GF-D8 (cell line): ENCODE measurements at regions not wholly inside any gene's neighbourhood (a gene's known extent, or its start where the extent isn't known, plus 50 kb on each side); places are given as distances from the start of the nearest gene placed in this dataset.
"Not testable (repeated sequence)": the region's sequence is repeated elsewhere in the genome, so short reads cannot be mapped to it uniquely, and the experiment has no call there.

Source experiments
- DNase-seq: peaks from one replicate; lab custom pipeline; 2025; lab: John Stamatoyannopoulos, UW

DNA sequence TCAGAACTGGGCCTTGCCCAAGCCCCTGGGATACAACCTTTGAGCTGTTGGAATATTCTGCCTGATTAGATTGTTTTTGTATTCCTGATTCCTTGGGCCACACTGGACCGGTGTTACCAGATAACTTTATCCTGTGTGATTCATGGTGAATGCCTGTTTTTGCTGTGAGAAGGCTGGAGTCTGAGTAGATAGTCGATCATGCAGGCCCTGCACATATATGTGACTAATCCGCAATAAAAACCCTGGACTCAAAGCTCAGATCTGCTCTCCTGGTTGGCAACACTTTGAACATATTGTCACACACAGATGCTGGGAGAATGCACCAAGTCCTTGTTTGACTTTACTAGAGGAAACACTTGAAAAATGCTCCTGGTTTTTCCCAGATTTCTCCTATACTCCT, 183.9 kb upstream of the MBL2 start:
- no peak for DNase-seq

DNA sequence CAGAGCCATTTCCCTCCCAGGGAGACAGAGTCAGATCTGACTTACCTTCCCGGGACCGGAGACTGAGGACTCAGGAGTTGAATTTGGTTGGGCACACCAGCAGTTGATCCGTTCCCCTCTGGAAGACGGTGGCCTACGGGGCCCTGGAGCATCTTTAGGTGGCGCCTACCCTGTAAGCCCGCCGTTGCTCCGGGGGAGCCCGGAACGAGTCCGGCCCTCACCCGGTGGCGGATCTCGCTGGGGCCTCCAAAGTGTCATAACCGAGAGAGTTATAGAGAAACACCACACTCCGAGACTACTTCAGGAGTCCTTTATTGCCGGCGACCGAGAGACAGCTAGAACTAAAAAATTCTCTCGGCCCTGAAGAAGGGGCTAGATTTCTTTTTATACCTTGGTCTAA, 182.8 kb upstream of the MBL2 start:
- no peak for DNase-seq

DNA sequence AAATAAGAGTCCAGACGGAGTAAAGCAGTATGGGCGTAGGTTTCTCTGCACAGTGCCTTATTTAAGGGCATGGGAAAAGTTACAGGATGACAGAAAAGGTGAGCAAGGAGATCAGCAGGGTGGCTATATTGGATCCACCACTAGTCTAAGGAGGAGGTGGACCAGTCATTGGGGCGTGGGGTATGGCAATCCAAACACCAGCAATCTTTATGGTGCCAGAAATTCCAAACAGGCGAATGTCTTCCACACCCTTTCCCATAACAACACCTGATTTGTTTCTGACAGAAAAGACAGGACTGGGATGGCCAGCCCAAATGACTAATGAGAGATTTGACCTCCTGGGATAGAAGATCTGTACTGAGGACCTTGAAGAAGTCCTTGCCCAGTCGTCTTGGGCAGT, 181.8 kb upstream of the MBL2 start:
- no peak for DNase-seq

DNA sequence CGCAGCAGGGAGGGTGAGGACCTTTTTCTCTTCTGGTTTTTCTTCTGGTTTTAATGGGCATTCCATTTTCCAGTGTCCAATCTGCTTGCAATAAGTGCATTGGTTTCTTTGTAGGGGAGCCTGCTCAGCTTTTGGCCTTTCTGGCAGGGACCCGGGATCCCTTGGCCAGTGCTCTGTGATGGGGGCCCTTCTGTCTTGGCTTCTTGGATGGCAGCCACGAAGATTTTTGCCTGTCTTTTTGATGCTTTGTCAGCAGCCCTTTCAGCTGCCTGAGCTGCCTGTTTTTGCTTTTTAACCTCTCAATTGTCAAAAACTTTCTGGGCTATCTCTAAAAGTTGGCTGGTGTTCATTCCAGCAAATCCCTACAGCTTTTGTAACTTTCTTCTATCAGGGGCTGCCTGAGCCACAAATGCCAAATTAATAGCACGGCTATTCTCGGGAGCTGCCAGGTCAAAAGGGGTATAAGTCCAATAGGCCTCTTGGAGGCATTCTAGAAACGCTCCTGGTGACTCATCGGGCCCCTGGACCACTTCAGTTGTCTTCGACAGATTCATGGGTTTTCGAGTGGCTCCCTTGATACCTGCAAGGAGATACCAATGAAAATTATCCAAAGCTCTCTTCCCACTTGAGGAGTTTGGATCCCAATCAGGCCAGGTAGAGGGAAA, 179.9 kb upstream of the MBL2 start:
- no peak for DNase-seq

DNA sequence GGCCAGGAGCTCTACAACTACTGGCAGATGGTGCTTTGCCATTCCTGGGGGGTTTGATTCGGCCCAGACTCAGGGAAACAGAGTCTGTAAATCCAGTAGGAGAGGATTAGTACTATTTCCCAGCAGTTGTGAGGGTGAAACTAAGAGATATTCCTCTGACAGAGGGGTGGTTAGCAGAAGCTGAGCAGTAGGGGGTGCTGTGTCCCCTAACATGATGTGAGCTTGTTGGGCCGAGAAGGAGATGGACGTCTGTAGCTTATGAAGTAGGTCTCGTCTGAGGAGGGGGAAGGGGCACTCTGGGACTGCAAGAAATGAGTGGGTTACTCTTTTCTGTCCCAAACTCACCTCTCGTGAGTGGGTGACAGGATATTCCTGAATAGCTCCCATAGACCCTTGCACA, 179.2 kb upstream of the MBL2 start:
- DNase-seq = no peak

DNA sequence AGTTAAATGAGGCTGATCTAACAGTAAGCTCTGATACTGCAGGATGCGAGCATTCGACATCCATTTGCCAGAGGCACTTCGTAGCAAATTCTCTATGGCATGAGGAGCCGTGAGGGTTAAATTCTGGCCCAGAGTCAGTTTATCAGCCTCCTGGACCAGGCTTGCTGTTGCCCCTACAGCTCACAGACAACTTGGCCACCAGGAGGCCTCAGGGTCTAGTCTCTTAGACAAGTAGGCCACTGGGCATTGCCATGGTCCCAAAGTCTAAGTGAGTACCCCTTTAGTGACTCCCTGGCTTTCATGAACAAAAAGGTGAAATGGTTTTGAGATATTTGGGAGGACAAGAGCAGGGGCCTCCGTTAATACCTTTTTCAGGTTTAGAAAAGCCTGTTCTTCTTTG, 178.0 kb upstream of the MBL2 start:
- DNase-seq = no peak

DNA sequence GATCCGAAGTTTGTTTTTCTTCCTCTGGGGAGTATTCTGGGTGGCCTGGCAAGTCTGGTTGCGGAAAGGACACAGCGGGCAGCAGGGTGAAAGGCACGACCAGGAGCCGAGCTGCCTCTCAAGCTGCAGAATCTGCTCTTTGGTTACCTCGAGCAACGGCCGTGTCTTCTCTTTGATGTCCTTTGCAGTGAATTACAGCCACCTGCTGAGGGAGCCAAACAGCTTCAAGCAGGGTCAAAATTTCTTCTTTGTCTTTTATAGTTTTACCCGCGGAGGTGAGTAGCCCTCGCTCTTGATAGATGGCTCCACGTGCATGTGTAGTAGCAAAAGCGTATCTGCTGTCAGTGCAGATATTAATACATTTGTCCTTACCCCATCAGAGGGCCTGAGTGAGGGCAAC, 177.3 kb upstream of the MBL2 start:
- no peak for DNase-seq

DNA sequence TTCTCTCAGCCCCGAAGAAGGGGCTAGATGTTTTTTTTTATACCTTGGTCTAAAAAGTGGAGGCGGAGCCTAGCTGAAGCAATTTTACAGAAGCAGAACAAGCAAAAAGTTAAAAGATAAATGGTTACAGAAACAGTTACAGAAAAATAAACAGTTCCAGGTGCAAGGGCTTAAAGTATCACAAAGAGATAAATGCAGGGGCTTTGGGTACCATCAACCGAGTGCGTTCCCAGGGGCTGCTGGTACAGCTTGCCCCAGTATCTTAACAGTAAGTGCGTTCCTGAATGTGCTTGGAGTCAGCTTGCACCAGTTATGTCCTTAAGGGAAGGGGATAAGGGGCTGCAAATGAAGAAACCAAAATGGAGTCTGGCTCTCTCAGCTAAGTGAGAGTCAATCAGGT, 173.9 kb upstream of the MBL2 start:
- no peak for DNase-seq

DNA sequence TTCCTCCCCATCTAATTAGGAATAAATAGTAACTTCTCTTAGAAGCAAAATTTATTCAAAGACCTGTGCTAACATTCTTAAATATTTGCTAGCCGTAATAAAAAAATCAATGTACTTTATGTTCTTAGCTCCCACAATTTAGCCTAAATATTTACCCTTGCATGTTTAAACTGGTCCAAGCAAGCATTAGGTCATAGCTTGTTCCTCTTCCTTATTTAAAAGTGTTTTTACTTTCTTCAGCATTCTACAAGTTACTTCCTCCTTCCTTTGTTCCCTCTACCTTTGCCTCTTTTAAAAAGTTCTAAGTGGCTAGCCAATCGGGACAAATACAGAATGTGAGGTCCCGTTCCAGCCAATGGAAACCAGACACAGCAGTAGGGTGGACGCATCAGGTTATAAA, 172.9 kb upstream of the MBL2 start:
- DNase-seq = not testable (repeated sequence)

DNA sequence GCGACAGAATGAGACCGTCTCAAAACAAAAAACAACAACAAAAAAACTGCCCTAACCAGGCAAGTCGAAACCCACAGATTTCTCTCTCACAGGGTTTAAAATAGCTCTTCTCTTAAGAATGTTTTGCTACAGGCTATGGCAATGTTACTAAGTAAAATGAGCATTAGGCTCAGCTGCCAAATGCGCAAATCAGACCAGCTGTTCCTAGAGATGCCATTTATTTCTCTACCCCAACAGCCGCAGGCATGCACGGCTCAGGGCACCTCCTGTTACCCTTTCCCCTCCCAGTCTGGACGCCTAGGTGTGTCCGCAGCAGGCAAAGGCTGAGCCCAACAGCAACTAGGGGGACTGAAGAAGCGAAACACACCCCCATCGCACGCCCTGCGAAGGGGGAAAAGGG, 168.3 kb upstream of the MBL2 start:
- DNase-seq = no peak

DNA sequence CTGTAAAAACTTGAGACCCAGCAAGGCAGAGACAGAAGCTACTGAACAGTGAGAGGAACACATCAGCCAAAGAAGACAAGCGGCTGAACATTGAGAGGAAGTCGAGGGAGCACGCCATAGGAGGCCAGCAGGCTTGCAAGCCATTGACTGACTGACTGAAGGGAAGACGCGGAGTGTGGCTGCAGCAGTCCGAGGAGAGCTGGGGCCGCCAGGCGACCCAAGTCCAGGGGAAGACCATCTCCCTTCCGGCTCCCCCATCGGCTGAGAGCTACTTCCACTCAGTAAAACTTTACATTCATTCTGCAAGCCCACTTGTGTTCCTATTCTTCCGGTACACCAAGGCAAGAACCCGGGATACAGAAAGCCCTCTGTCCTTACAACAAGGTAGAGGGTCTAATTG, 167.3 kb upstream of the MBL2 start:
- no peak for DNase-seq

DNA sequence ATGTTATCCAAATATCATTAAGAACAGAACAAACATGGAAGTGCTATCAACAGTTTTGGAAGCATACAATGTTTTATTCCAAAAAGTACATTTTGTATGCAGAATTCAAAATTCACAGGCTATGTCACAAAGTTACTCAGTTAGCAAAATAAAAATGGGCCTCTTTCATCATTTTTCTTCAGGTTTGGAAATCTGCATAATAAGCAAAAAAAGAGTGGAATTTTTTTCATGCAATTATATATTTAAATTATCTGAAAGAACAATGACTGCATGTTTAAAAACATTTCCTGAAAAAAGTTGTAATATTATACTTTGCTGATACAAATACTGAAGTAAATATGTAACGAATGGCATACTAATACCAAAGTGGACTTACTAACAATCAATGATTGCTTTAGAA, 161.2 kb upstream of the MBL2 start:
- DNase-seq = no peak

DNA sequence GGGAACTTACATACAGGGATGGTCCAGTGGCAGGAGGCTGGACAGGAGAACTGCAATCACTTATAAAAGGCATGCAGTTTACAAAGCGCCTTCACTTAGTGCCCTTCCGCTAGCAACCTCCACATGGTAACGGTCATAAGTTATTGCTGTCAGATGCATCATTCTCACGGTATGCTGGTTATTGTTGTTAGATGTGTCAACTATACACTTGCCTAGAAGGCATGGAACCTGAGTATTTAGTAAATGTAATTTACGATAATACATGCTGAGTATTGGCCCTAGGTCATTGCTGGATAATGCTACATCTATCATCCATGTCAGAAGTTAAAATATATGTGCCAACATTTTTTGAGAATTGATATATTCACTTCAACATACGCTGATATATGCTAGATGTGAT, 155.1 kb upstream of the MBL2 start:
- no peak for DNase-seq

DNA sequence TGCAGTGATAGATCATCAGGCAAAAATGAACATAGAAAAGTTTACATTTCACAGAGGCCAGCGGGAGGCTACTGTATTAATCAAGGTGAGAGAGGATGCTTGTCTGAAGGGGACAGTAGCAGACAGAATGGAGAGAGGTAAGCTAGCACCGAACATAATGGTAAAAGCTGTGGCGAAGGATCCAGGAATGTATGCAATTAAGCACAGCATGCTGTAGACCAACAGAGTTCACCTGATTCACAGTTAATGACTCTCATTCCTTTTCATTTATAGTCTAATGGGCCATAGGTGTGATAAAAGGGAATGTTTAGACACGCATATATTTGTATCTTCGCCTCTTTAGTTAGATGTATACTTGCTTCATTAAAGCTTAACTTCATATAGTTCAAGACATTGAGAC, 150.9 kb upstream of the MBL2 start:
- DNase-seq = no peak

DNA sequence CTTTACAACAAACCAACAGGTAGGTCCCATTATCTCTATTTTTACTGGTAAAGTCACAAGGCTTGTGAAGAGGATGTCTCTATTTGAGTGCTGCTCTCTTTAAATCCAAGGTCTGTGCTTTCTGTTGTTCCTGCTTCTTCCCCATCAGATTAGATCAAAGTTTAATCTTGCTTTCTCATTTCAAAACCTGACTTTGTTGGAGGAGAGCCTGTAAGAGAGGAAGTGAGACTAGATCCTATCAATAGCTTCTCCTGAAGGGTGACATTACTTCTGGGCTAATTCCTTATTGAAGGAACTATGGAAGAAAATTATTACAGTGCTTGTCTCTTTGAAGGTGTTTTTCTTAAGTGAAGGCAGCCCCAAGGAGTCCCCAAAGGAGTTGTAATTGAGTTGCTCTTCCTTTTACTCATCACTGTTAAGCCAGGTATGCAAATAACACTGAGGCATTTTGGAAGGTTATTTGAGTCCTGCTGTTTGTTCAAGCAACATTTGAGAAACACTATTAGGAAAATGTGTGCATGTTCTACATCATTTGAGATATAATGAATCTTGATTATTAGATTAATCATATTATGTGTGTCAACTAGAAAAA, 146.2 kb upstream of the MBL2 start:
- DNase-seq = no peak

DNA sequence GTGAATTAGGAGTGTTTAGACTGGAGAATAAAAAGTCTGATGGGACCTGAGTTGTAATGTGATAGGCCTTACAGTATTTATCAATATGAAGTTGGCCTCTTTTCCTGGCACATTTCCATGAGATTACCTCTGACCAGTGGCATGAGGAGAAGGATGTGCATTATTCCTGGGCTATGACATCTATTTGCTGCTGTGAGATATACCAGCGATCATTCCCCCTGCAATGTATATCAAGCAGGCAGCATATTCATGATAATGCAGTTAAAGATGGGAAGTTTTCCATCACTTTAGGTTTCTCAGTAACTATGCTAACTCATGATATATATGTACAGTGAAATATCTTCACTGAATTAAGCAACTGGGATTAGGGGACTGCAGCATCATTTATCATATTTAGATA, 142.8 kb upstream of the MBL2 start:
- no peak for DNase-seq

DNA sequence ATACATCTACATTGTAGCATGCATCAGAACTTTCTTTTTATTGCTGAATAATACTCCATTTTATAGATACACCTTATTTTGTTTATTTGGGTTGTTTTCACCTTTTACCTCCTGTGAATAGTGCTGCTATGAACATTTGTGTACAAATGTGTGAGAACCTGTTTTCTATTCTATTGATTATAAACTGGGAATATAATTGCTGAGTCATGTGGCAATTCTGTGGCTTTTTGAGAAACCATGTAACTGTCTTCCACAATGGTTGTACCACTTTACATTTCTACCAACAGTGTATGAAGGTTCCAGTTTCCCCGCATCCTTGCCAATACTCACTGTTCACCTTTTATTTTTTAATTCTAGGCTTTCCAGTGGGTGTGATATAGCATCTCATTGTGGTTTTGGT, 138.6 kb upstream of the MBL2 start:
- no peak for DNase-seq

DNA sequence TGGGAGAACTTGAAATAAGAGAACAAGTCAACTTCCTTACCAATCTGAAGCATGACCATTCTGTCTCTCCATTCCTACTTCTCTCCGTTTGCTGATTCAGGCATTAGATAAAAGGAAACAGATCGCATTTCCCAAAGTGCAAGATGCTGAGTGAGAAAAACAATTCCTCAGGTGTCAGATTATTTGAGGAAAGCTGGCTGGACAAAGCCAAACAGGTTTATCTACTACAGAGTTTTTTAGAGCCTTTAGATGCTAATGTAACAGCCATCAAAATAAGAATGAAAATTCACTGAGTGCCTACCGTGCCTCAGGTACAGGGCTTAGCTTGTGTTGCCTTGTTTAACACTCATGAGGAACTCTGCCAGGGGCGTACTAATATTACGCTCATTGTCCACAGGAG, 135.9 kb upstream of the MBL2 start:
- no peak for DNase-seq

DNA sequence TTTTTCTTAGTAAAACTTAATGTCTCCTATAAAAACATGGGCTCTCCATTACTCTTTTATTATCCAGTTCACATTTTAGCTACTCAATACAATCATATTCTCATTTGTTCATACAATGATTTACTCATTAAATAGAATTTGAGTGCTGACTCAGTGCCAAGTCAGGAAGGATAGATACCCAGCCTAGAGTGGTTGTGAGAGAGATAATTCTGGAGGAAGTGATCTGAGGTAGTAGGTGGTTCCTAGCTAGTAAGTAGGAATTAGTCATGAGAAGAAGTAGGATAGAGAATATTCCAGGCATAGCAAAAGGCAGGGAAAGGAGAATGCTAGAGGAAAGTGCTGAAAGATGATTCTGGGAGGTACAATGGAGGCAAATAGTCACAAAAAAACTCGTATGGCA, 133.5 kb upstream of the MBL2 start:
- no peak for DNase-seq

DNA sequence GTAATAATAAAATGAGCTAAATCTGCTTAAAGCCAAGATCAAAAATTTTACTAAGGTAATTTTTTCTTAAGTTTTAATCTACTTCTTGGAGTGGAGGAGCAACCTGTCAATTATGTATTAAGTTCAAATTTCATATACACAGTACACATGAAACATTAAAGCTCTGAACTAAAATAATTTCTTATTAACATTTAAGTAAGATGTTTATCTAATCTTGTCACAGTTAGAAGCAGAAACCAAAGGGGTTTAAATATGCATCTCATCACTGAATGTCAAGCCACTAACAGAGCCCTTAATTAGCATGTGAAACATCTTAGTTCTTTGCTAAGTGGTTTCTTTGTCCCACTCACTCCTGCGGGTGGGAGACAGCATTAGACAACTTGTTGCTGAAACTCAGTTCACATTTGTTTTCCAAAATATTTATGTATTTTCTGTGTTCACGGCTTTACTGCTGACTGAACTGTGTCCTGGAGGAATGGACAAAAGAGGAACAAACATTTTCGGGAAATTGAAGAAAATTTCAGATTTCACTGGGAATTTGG, 130.9 kb upstream of the MBL2 start:
- DNase-seq = no peak

DNA sequence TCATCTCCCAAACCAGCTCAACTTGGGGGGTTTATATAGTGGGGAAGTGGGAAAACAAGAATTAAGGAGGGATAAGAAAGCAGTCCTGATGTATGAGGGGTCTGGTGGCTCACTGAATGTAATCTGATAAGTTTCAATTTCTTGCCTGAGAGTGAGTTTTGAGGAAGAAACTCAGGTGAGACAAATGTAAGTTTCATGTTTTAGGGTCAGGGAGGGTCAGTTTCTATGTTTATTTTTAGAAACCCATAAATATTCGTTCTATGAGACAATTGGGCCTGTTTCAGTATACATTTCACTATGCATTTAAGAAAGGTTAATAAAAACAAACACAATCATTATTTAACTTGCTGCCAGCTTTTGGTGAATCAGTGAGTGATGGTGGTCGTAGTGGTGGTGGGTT, 128.0 kb upstream of the MBL2 start:
- no peak for DNase-seq

DNA sequence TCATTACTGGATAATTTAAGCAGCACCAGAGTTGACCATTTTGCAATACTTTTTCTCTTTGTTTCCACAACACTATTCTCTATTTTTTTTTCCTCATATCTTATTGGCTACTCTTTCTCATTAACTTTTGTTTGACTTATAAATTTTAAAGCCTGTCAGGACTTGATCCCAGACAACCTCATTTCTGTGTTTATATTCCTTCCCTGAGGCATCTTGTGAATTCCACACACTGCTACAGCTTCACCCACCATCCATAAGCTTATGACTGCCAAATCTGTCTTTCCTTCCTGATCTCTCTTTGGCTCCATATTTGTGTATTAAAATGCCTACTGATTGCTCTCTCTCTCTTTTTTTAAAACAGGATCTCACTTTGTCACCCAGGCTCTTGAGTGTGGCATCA, 124.6 kb upstream of the MBL2 start:
- no peak for DNase-seq

DNA sequence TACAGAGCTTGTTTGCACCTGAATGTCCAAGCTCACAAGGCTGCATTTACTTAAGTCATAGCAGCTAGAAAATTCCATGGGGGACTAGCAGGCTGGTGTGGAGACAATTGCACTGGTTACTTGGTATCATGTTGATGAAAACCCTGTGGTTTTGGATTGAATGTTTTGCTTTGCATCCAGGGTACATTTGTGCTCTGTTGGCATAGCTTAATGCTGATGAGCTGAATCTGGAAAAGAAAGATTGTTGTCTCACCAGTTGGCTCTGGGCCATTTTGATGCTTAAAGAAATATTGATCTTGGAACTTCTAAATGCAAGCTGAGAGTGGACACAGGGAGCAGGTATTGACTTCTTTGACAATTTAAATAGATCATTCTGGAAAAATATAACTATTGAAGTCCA, 122.5 kb upstream of the MBL2 start:
- DNase-seq = no peak

DNA sequence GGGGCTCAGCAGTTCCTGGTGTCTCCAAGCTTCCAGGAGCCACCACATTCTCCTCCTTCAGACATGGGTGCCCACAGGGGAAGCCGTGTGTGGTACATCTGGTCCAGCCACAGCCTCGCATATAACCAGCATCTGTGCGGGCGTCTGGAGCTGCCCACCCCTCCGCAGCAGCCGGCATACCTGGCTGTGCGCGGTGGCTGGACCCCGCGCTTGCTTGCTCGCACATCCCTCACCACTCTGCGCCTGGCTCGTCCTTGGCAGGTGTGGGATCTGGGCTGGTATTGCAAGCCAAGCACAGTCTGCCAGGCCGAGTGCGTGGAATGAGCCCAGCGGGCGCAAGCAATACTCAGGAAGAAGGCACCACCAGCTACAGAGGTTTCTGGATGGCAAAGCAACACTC, 117.7 kb upstream of the MBL2 start:
- no peak for DNase-seq
